ENCODE measurements at regions not wholly inside any gene's neighbourhood (a gene's known extent, or its start where the extent isn't known, plus 50 kb on each side); places are given as distances from the start of the nearest gene placed in this dataset. TPM values are rescaled to one million over a fixed set of nuclear protein-coding genes. Genes with fewer than 3 reads are reported as not detected.
"Not testable (repeated sequence)": the region's sequence is repeated elsewhere in the genome, so short reads cannot be mapped to it uniquely, and the experiment has no call there.

GRCh38 chr4:164659765-164660164 is 94.2 kb upstream of the SMIM31 start:
- ATAC-seq (ENCODE audit: low FRiP score) (no peak), DNase-seq (ENCODE audit: low spot score) (no peak)
- no peak for TF ChIP-seq CTCF (IDR thresholded peaks at IDR 0.05)

GRCh38 chr4:164676152-164676551 is 77.8 kb upstream of the SMIM31 start:
- not testable (repeated sequence) for ATAC-seq (ENCODE audit: low FRiP score); DNase-seq (ENCODE audit: low spot score)

GRCh38 chr4:164683040-164683439 is 70.9 kb upstream of the SMIM31 start:
- no peak for TF ChIP-seq CTCF (IDR thresholded peaks at IDR 0.05)
- no peak for DNase-seq (ENCODE audit: low spot score)
- ATAC-seq (ENCODE audit: low FRiP score): no peak

DNA sequence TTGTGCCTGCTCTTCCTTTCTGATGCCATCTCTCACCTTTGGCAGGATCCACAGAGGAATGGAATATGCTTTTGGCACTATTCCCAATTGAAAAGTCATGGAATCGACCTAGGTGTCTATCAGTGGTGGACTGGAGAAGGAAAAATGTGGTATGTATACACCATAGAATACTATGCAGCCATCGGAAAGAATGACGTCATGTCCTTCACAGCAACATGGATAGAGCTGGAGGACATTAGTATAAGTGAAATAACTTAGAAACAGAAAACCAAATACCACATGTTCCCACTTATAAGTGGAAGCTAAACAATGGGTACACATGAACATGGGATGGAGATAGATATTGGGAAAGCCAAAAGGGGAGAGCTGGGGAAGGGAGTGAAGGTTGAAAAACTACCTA is 58.3 kb upstream of the SMIM31 start:
- ATAC-seq (ENCODE audit: low FRiP score) (no peak), DNase-seq (ENCODE audit: low spot score) (no peak)

DNA sequence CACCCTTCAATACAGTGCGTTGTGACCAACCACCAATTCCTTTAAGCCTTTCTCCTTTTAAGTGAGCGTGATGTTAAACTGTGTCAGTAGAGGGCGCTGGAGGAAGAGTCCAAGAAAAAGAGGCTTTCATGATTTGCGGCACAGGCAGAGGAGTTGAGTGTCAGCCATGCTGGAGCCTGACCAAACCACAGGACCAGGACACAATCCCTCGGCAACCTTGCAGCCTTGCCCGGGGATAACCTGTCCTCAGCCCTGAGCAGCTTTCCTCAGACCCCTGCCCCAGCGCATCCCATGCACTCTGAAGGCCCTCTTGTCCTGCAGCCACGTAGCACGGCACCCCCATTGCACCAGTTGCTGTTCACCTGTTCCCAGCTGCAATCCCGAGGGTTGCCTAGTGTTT is 53.5 kb upstream of the SMIM31 start:
- TF ChIP-seq CTCF (IDR thresholded peaks at IDR 0.05): no peak
- ATAC-seq (ENCODE audit: low FRiP score) (no peak), DNase-seq (ENCODE audit: low spot score) (no peak)

More for the DNA sequence above, 58.3 kb upstream of the SMIM31 start:
- no peak for TF ChIP-seq CTCF (IDR thresholded peaks at IDR 0.05)

DNA sequence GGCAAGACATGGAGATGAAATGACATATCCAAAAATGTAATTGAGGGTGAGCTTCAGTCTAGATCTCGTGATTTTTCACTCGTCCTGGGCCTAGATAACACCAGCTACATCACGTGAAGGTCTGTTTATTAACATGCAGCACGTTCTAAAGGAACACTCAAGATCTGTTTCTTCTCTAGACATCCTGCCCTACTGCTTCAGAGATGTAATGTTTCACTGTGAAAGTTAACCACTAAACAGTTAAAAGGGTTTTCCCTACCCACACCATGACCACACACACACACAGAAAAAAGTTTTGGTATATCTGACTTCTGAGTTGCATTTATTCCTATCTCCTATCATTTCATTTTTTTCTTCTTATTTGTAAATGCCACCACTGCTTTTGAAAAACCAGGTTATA is 52.3 kb upstream of the SMIM31 start:
- ATAC-seq (ENCODE audit: low FRiP score) (no peak), DNase-seq (ENCODE audit: low spot score) (no peak)
- no peak for TF ChIP-seq CTCF (IDR thresholded peaks at IDR 0.05)

Small RNAs in the stretch of these regions (small RNA-seq; reads per million reads assigned to genes)
- gene AC074198.2 (not detected), gene RNU6-284P (not detected)

Measured in omental fat pad (tissue), 3 donors.